ENCODE measurements at regions not wholly inside any gene's neighbourhood (a gene's known extent, or its start where the extent isn't known, plus 50 kb on each side); places are given as distances from the start of the nearest gene placed in this dataset.

GRCh38 chr6:119965900-119966299, 616.3 kb upstream of the MAN1A1 start:
- H3K4me3 Mint-ChIP-seq (ENCODE audit: unreplicated experiment): no peak overlapping the region
- DNase-seq (ENCODE audit: low spot score): no peak
- H3K4me1 Mint-ChIP-seq (ENCODE audit: unreplicated experiment): no peaks in the 10 kb centered on the region
- no peak overlapping the region for H3K27ac Mint-ChIP-seq (ENCODE audit: unreplicated experiment)
- no peaks in the 10 kb centered on the region for H3K9me3 Mint-ChIP-seq (ENCODE audit: unreplicated experiment)
- H3K27me3 Mint-ChIP-seq (ENCODE audit: unreplicated experiment): no peaks in the 10 kb centered on the region
- no peaks in the 10 kb centered on the region for H3K36me3 Mint-ChIP-seq (ENCODE audit: low read depth, unreplicated experiment)
- TF ChIP-seq CTCF (IDR thresholded peaks at IDR 0.05; ENCODE audit: unreplicated experiment): no peak

- no peaks in the 10 kb centered on the region for H3K36me3 Mint-ChIP-seq (ENCODE audit: low read depth, unreplicated experiment)
- H3K9me3 Mint-ChIP-seq (ENCODE audit: unreplicated experiment): no peaks in the 10 kb centered on the region
- no peaks in the 10 kb centered on the region for H3K27me3 Mint-ChIP-seq (ENCODE audit: unreplicated experiment)
- no peak for TF ChIP-seq CTCF (IDR thresholded peaks at IDR 0.05; ENCODE audit: unreplicated experiment)
- no peaks in the 10 kb centered on the region for H3K4me1 Mint-ChIP-seq (ENCODE audit: unreplicated experiment)
- DNase-seq (ENCODE audit: low spot score): no peak
- H3K27ac Mint-ChIP-seq (ENCODE audit: unreplicated experiment): no peak overlapping the region
- no peak overlapping the region for H3K4me3 Mint-ChIP-seq (ENCODE audit: unreplicated experiment)
Observed at GRCh38 chr6:119965008-119965407, 615.4 kb upstream of the MAN1A1 start.

GRCh38 chr6:119962505-119962904, 612.9 kb upstream of the MAN1A1 start:
- DNase-seq (ENCODE audit: low spot score): no peak
- Mint-ChIP-seq H3K4me1 (ENCODE audit: unreplicated experiment) (peaks cover 7% of the 10 kb centered on the region), H3K9me3 (ENCODE audit: unreplicated experiment) (no peaks in the 10 kb centered on the region), H3K27me3 (ENCODE audit: unreplicated experiment) (no peaks in the 10 kb centered on the region), H3K27ac (ENCODE audit: unreplicated experiment) (no peak overlapping the region), H3K4me3 (ENCODE audit: unreplicated experiment) (no peak overlapping the region), H3K36me3 (ENCODE audit: low read depth, unreplicated experiment) (no peaks in the 10 kb centered on the region)
- no peak for TF ChIP-seq CTCF (IDR thresholded peaks at IDR 0.05; ENCODE audit: unreplicated experiment)

GRCh38 chr6:119961450-119961849, 611.9 kb upstream of the MAN1A1 start:
- Mint-ChIP-seq H3K27me3 (ENCODE audit: unreplicated experiment) (no peaks in the 10 kb centered on the region), H3K27ac (ENCODE audit: unreplicated experiment) (no peak overlapping the region), H3K4me3 (ENCODE audit: unreplicated experiment) (no peak overlapping the region), H3K36me3 (ENCODE audit: low read depth, unreplicated experiment) (no peaks in the 10 kb centered on the region), H3K9me3 (ENCODE audit: unreplicated experiment) (no peaks in the 10 kb centered on the region), H3K4me1 (ENCODE audit: unreplicated experiment) (peaks cover 10% of the 10 kb centered on the region)
- no peak for TF ChIP-seq CTCF (IDR thresholded peaks at IDR 0.05; ENCODE audit: unreplicated experiment)
- DNase-seq (ENCODE audit: low spot score): no peak

- Mint-ChIP-seq H3K4me1 (ENCODE audit: unreplicated experiment) (peaks cover 10% of the 10 kb centered on the region), H3K27me3 (ENCODE audit: unreplicated experiment) (no peaks in the 10 kb centered on the region), H3K4me3 (ENCODE audit: unreplicated experiment) (no peak overlapping the region), H3K9me3 (ENCODE audit: unreplicated experiment) (no peaks in the 10 kb centered on the region), H3K36me3 (ENCODE audit: low read depth, unreplicated experiment) (no peaks in the 10 kb centered on the region), H3K27ac (ENCODE audit: unreplicated experiment) (no peak overlapping the region)
- no peak for TF ChIP-seq CTCF (IDR thresholded peaks at IDR 0.05; ENCODE audit: unreplicated experiment)
- DNase-seq (ENCODE audit: low spot score): no peak
Observed at GRCh38 chr6:119960456-119960855, 610.9 kb upstream of the MAN1A1 start.

All from endothelial cell (in vitro differentiated cells).